ENCODE measurements at regions not wholly inside any gene's neighbourhood (a gene's known extent, or its start where the extent isn't known, plus 50 kb on each side); places are given as distances from the start of the nearest gene placed in this dataset.

GRCh38 chr12:98194591-98194990, 320.8 kb upstream of the TMPO start:
- TF ChIP-seq POLR2A (IDR thresholded peaks at IDR 0.05; ENCODE audit: low read length) (no peak), GATA1 (IDR thresholded peaks at IDR 0.05; ENCODE audit: low read depth, low read length) (no peak)
